ENCODE measurements at regions not wholly inside any gene's neighbourhood (a gene's known extent, or its start where the extent isn't known, plus 50 kb on each side); places are given as distances from the start of the nearest gene placed in this dataset.
A peak's percentile ranks its signal among the peaks of the same experiment; 100 is the strongest.

GRCh38 chr14:61188978-61189808 is 91.9 kb downstream of the TMEM30B start:
- no peaks in the 10 kb centered on the region for H3K36me3 ChIP-seq
- no peaks in the 10 kb centered on the region for H3K9me3 ChIP-seq (replicated peaks)
- DNase-seq: peak; percentile 36
- TF ChIP-seq, protein P1, sequence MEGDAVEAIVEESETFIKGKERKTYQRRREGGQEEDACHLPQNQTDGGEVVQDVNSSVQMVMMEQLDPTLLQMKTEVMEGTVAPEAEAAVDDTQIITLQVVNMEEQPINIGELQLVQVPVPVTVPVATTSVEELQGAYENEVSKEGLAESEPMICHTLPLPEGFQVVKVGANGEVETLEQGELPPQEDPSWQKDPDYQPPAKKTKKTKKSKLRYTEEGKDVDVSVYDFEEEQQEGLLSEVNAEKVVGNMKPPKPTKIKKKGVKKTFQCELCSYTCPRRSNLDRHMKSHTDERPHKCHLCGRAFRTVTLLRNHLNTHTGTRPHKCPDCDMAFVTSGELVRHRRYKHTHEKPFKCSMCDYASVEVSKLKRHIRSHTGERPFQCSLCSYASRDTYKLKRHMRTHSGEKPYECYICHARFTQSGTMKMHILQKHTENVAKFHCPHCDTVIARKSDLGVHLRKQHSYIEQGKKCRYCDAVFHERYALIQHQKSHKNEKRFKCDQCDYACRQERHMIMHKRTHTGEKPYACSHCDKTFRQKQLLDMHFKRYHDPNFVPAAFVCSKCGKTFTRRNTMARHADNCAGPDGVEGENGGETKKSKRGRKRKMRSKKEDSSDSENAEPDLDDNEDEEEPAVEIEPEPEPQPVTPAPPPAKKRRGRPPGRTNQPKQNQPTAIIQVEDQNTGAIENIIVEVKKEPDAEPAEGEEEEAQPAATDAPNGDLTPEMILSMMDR (IDR thresholded peaks at IDR 0.05; ENCODE audit: borderline replicate concordance): peak; percentile 52
- H3K27me3 ChIP-seq (ENCODE audit: low read depth): peaks cover 52% of the 10 kb centered on the region
- intact Hi-C loops (cut with micrococcal nuclease): no loop called here
- peak overlapping the region; percentile 58 for H3K4me3 ChIP-seq
- H3K27ac ChIP-seq (replicated peaks): peak overlapping the region; percentile 41
- H3K4me1 ChIP-seq: peaks cover 8% of the 10 kb centered on the region

DNA sequence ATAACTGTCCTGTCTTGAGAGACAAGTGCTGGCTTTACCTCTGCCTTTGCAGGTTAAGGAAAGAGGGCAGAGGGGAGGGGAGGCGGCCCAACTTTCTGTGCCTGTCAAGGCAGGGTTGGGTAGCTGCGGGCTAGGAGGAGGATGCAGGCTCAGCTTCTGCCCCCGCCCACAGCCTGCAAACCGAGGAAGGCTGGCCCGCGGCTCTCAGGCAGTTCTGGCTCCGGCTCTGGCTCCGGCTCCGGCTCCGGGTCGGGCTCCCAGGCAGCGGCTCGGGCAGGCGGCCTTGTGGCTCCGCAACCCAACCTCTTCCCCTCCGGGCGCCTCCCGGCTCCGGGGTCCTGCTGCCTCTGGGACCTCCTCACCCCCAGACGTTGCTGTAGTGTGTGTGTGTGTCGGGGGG is 92.9 kb downstream of the TMEM30B start:
- intact Hi-C loops (cut with micrococcal nuclease): no loop called here
- TF ChIP-seq, protein P1 (IDR thresholded peaks at IDR 0.05; ENCODE audit: borderline replicate concordance): no peak
- DNase-seq: peak; percentile 44
- peaks cover 8% of the 10 kb centered on the region for H3K4me1 ChIP-seq
- no peaks in the 10 kb centered on the region for H3K36me3 ChIP-seq
- peak overlapping the region; percentile 58 for H3K4me3 ChIP-seq
- H3K9me3 ChIP-seq (replicated peaks): no peaks in the 10 kb centered on the region
- peaks cover 52% of the 10 kb centered on the region for H3K27me3 ChIP-seq (ENCODE audit: low read depth)
- no peak overlapping the region for H3K27ac ChIP-seq (replicated peaks)

DNA sequence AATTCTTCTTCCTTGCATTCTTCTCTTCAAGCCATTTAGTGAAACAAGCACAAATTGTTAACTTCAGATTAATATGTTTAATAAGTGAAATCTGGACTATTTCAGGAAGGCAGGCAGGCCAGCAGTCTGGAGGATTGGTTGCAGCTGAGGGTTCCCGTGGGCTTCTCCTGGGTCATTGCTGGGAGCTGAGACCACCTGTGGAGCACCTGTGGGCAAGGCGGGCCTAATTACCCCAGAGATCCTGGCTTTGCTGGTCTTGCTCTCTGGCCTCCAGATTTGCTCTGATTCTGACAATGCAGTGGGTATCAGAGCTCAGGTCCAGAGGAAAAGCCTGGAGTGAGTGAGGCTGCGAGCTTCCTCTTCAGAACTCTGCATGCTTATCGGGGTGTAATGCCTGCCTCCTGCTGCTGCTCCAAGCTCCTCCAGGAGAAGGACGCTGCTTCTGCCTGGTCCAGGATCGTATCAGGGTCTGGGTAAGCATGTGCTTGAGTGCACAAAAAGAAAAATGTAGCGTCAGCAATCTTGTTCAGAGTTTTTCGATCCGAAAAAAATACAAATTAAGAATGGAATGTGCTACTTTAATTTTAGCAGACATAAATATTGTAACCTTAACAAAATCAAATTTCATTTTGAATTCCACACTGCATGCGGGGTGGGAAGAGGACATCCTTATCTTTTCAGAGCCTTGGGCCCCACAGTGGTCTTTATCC is 93.8 kb downstream of the TMEM30B start:
- TF ChIP-seq, protein P1 (IDR thresholded peaks at IDR 0.05; ENCODE audit: borderline replicate concordance): no peak
- H3K27me3 ChIP-seq (ENCODE audit: low read depth): peaks cover 52% of the 10 kb centered on the region
- no peak overlapping the region for H3K4me3 ChIP-seq
- no peak overlapping the region for H3K27ac ChIP-seq (replicated peaks)
- H3K36me3 ChIP-seq: no peaks in the 10 kb centered on the region
- no peaks in the 10 kb centered on the region for H3K9me3 ChIP-seq (replicated peaks)
- DNase-seq: no peak
- peaks cover 8% of the 10 kb centered on the region for H3K4me1 ChIP-seq
- intact Hi-C loops (cut with micrococcal nuclease): no loop called here

GRCh38 chr14:61186341-61187195 is 94.6 kb downstream of the TMEM30B start:
- Histone ChIP-seq H3K4me1 (peaks cover 8% of the 10 kb centered on the region), H3K36me3 (no peaks in the 10 kb centered on the region), H3K9me3 (replicated peaks) (no peaks in the 10 kb centered on the region), H3K27me3 (ENCODE audit: low read depth) (peaks cover 50% of the 10 kb centered on the region), H3K4me3 (no peak overlapping the region), H3K27ac (replicated peaks) (no peak overlapping the region)
- TF ChIP-seq, protein P1 (IDR thresholded peaks at IDR 0.05; ENCODE audit: borderline replicate concordance): no peak
- no peak for DNase-seq
- intact Hi-C loops (cut with micrococcal nuclease): no loop called here

- intact Hi-C loops (cut with micrococcal nuclease): no loop called here
- TF ChIP-seq, protein P1 (IDR thresholded peaks at IDR 0.05; ENCODE audit: borderline replicate concordance): no peak
- DNase-seq: no peak
- no peaks in the 10 kb centered on the region for H3K9me3 ChIP-seq (replicated peaks)
- no peak overlapping the region for H3K27ac ChIP-seq (replicated peaks)
- peaks cover 46% of the 10 kb centered on the region for H3K27me3 ChIP-seq (ENCODE audit: low read depth)
- peaks cover 8% of the 10 kb centered on the region for H3K4me1 ChIP-seq
- H3K36me3 ChIP-seq: no peaks in the 10 kb centered on the region
- H3K4me3 ChIP-seq: no peak overlapping the region
These were observed 95.6 kb downstream of the TMEM30B start for GRCh38 chr14:61185534-61185933.
